Kidney tubule cell (primary cell): ENCODE measurements at regions not wholly inside any gene's neighbourhood (a gene's known extent, or its start where the extent isn't known, plus 50 kb on each side); places are given as distances from the start of the nearest gene placed in this dataset.

Experiments used
- DNase-seq: peaks from one replicate; pipeline ENCODE4 v3.0.0-alpha.2; 2018; ENCODE audit warnings: low spot score

- no peak for DNase-seq
Observed at GRCh38 chr13:99822820-99823219, 148.7 kb downstream of the ZIC5 start.

GRCh38 chr13:99821741-99822140 lies 149.8 kb downstream of the ZIC5 start:
- DNase-seq, result no peak

GRCh38 chr13:99819967-99820366 lies 151.6 kb downstream of the ZIC5 start:
- no peak for DNase-seq

GRCh38 chr13:99816321-99816720 lies 155.2 kb downstream of the ZIC5 start:
- DNase-seq, result no peak

- peak; percentile 71 for DNase-seq
Observed at GRCh38 chr13:99813336-99814095, 158.1 kb downstream of the ZIC5 start.

- DNase-seq, result peak; percentile 98
Observed at GRCh38 chr13:99812625-99813024, 158.9 kb downstream of the ZIC5 start.

- DNase-seq, result no peak
Observed at GRCh38 chr13:99811067-99811700, 160.4 kb downstream of the ZIC5 start.

GRCh38 chr13:99809926-99810325 lies 161.6 kb downstream of the ZIC5 start:
- peak; percentile 92 for DNase-seq

GRCh38 chr13:99809496-99809895 lies 162.1 kb downstream of the ZIC5 start:
- DNase-seq, result no peak

- no peak for DNase-seq
Observed at GRCh38 chr13:99808786-99809185, 162.8 kb downstream of the ZIC5 start.

GRCh38 chr13:99806671-99807070 lies 164.9 kb downstream of the ZIC5 start:
- no peak for DNase-seq

- no peak for DNase-seq
Observed at GRCh38 chr13:99805361-99805760, 166.2 kb downstream of the ZIC5 start.

GRCh38 chr13:99803141-99803540 lies 168.4 kb downstream of the ZIC5 start:
- DNase-seq, result no peak

- no peak for DNase-seq
Observed at GRCh38 chr13:99802416-99802815, 169.2 kb downstream of the ZIC5 start.

- no peak for DNase-seq
Observed at GRCh38 chr13:99800951-99801350, 170.6 kb downstream of the ZIC5 start.

GRCh38 chr13:99800011-99800410 lies 171.6 kb downstream of the ZIC5 start:
- no peak for DNase-seq

GRCh38 chr13:99798756-99799155 lies 172.8 kb downstream of the ZIC5 start:
- no peak for DNase-seq

- no peak for DNase-seq
Observed at GRCh38 chr13:99797691-99798090, 173.9 kb downstream of the ZIC5 start.

GRCh38 chr13:99796175-99796819 lies 175.3 kb downstream of the ZIC5 start:
- peak; percentile 52 for DNase-seq

GRCh38 chr13:99792079-99792921 lies 179.3 kb downstream of the ZIC5 start:
- no peak for DNase-seq

GRCh38 chr13:99782669-99783068 lies 188.9 kb downstream of the ZIC5 start:
- DNase-seq, result no peak

- DNase-seq, result no peak
Observed at GRCh38 chr13:99778500-99778899, 193.1 kb downstream of the ZIC5 start.
